Stimulated activated CD4-positive, alpha-beta T cell treated with anti-CD3 and anti-CD28 coated beads, TNF-alpha, amount 100 ng/mL, for 4 hours (primary cell): ENCODE measurements at regions not wholly inside any gene's neighbourhood (a gene's known extent, or its start where the extent isn't known, plus 50 kb on each side); places are given as distances from the start of the nearest gene placed in this dataset.

Source experiments
- DNase-seq, 3 experiments: peaks; one replicate each; pipeline ENCODE4 v3.0.0-alpha.2; 2020; ENCODE audit warnings: low read depth in 3 of 3

DNA sequence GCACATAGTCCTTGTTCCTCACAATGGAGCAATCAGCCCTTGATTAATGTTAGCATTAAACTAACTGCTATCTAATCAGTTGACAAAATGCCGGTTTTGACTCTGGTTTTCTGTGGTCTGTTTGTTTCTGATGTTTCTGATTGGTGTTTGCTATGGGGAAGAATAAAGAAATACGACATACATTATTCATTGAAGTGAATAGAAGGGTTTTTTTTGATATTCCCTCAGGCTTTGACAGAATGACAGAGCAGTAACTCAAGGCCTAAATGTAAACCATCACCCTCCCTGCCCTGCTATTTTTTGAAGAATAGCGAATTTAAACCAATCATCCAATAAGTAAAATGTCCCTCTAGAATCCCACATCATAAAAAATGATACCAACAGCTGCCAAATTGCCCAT lies 65.5 kb upstream of the HS3ST1 start:
- DNase-seq = no peak

DNA sequence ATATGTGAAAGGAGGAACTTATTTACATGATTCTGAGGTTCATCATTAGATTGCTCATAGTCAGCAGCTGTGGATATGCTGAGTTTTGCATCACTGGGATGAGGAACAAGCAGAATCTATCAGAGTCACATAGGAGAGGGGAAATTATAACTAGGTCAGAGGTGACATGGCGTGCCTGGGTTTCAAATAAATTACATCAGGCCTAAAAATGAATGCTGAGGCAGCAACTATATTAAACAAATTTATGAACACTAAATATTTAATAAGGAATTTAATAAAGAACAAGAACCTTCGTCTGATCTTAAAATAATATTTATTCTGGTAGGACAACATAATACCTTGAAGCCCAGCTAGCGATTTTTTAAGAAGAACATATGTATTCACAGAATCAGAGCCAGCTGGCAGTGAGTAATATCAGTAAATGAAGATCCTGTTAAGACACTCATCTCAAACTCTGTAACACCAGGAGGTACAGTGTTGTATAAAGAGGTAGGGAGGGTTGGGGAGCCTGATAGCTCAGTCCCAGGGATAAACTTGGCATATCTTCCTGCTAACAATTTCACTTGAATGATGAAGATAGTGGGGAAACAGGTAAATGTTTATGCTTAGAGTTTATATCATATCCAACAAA lies 60.9 kb upstream of the HS3ST1 start:
- no peak for DNase-seq

DNA sequence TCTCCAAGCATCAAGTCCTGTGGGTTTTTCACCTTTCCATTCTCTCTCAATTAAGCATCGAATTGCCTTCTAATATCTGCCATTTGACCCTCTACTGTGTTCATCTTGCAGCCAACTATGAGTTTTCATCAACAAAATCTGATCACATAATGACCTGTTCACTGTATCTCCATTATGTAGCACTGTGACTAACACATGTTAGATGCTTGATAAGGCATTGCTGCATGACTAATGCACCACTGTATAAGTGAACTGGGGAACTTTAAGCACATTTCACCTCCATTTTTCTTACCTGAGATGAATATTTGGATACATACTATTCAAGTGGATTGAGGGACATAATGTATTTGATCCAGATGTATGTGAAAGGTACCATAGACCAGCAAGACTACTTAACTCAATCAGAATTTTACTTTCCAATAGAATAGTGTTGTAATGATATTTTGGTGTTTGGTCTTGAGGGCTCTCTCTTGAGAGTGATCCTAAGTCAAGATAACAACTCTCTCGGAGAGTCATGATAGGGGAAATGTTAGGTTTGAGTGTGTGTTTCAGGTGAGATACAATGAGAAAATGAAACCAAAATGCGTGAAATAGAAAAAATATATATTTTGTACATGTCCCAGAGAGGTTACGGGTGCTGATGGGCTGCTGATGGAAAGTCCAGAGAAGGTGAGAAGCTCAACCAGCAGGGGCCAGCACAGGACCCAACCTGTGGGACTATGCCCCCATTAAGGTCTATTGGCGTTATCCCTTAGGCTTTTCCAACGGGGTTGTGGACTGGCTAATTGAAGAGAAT lies 60.2 kb upstream of the HS3ST1 start:
- no peak for DNase-seq

DNA sequence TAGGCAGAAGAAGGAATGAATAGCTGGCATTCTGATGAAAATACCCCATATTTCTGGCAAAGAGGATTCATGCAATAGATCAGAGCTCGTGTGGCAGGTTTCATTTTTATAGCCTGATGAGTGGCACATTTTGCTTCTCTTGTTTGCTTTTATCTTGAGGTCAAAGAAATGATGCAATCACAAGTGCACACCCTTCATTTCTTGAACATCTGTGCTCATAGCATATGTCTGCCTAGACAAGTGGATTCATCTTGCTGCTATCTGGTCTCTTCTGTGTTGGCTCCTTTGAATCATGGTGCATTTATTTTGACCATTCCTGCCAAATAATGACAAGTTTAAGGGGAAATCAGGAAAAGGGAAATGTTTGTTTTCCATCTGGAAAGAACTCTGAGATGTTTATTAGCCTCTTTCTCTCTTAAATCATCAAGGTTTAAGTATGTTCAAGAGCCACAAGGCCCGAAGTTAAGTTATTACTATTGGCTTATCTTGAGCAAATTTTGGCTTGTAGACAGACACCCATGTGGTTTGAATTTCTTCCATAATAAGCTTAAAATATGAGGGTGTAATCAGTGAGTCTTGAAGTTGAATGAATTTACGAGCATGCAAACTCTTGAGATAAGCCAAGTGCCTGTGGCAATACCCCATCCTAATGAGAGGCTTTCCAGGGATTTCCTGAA lies 59.3 kb upstream of the HS3ST1 start:
- DNase-seq = no peak

DNA sequence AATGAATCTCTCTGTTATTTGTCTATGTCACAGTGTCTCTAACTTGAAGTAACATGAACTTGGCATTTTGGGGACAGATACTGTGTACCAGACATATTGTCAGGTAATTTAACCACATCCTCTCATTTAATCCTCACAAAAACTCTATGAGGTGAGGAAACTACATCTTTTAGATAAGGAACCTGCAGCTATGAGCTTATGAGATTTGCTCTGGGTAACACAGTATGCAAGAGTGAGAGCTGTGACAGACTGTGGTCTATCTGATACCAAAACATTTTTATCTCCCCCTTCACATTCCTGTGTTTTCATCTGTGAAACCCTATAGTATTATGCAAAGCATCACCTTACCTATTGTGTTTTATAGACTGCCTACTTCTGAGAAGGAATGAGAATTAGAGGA lies 58.4 kb upstream of the HS3ST1 start:
- DNase-seq = no peak

DNA sequence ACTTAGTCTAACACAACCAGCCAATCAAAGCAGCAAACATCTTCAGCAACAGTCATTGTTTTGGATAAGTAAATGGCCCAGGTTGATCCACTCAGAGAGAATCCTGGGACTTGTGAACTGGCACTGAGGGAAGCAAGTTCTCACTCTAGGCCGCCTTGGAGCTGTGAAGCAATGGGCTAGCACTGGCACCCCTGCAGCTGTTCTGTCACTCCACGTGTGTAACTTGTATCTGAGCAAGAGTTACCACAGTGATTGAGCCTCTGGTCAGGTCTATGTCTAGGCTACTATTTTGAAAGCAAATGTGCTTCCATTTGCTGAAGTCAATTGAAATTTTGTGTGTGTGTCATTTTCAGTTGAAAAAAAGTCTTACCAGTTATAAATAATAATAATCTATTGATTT lies 57.2 kb upstream of the HS3ST1 start:
- DNase-seq = no peak

DNA sequence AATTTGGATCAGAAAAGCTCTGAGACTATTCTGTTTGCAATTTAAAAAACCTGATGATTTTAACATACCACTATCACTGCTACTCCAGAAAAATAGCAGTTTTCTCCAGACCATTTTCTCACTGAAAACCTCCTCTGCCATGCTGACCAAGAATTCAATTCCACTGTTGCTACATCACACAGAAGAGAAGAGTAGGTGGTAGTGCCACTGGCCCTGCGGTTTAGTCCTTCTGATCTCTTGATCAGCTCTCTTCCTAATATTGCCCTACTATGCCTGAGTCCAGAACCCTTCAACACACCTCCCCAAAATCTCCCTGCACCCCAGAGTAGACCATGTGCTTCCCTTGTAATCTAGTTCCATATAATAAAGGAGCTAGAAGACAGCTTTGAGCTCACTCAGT lies 55.8 kb upstream of the HS3ST1 start:
- no peak for DNase-seq

DNA sequence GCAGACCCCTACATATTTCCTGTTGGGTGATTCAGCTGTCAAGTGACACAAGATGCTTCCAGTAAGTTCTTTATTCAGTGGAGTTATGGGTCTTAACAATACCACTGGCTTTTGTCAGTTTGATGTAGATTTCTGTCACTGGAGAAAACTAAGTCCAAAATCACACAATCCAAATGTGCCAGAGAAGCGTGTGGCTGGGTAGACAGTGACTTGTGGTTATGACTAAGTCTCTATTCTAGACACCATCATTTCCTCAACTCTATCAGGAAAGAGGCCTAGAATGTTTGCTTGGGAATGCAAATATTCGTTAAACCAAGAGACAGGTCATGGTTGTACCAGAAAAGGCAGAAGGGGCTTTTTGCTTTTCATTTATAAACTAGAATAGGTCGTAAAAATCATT lies 54.4 kb upstream of the HS3ST1 start:
- no peak for DNase-seq

DNA sequence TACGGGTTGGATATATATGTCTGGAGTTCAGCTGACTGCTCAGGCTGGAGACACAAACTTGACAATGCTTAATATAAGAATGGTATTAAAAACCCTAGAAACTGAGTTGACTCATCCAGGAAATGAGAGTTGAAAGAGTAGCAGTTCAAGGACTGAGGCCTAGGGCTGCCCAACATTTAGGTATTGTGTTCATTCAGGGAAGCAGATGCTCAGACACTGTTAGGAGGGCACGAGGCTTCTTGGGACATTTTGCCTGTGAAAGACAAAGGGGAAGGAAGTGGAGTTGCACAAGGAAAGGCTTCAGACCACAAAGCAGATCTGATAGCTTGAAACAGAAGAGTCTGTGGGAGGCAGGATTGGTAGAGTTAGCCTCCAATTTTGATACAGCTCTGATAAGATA lies 52.0 kb upstream of the HS3ST1 start:
- no peak for DNase-seq
